ENCODE measurements at regions not wholly inside any gene's neighbourhood (a gene's known extent, or its start where the extent isn't known, plus 50 kb on each side); places are given as distances from the start of the nearest gene placed in this dataset.

- ATAC-seq (no peak), DNase-seq (no peak)
- Histone ChIP-seq H3K9me3 (peaks cover 0 to 22% (median 7%) of the 10 kb centered on the region in 12 donors), H3K4me1 (no peaks in the 10 kb centered on the region), H3K36me3 (no peaks in the 10 kb centered on the region), H3K27me3 (no peaks in the 10 kb centered on the region), H3K4me3 (no peak overlapping the region), H3K27ac (no peak overlapping the region)
- WGBS, 4 donors: 47 to 60% (median 53%) methylated on average over 2 of the region's 2 CpGs
- no peak for TF ChIP-seq CTCF (IDR thresholded peaks at IDR 0.05)
- no peak for TF ChIP-seq POLR2A (IDR thresholded peaks at IDR 0.05)
- intact Hi-C loops (cut with DNase I): loop anchor here in 1 of 10 donors (10.0 kb wide), 1 partner anchor 63 kb away; no protein-coding TSS in a partner anchor
Observed at GRCh38 chr18:51711298-51711889, 513.9 kb upstream of the MEX3C start.

GRCh38 chr18:51712821-51713220 lies 515.3 kb upstream of the MEX3C start:
- DNase-seq (no peak), ATAC-seq (no peak)
- Histone ChIP-seq H3K9me3 (peaks cover 0 to 16% (median 0%) of the 10 kb centered on the region in 12 donors), H3K27me3 (no peaks in the 10 kb centered on the region), H3K36me3 (no peaks in the 10 kb centered on the region), H3K4me3 (no peak overlapping the region), H3K27ac (no peak overlapping the region), H3K4me1 (no peaks in the 10 kb centered on the region)
- TF ChIP-seq POLR2A (IDR thresholded peaks at IDR 0.05) (no peak), CTCF (IDR thresholded peaks at IDR 0.05) (no peak)
- intact Hi-C loops (cut with DNase I): loop anchor here in 1 of 10 donors (10.0 kb wide), 1 partner anchor 62 kb away; no protein-coding TSS in a partner anchor
- 47 to 62% (median 53%) methylated on average over 2 of the region's 2 CpGs for WGBS, 4 donors

GRCh38 chr18:51716277-51716676 lies 518.8 kb upstream of the MEX3C start:
- intact Hi-C loops (cut with DNase I): loop anchor here in 1 of 10 donors (10.0 kb wide), 1 partner anchor 59 kb away; no protein-coding TSS in a partner anchor
- Histone ChIP-seq H3K4me1 (no peaks in the 10 kb centered on the region), H3K4me3 (no peak overlapping the region), H3K9me3 (peaks cover 0 to 16% (median 0%) of the 10 kb centered on the region in 12 donors), H3K36me3 (no peaks in the 10 kb centered on the region), H3K27me3 (no peaks in the 10 kb centered on the region), H3K27ac (no peak overlapping the region)
- WGBS, 4 donors: 80 to 93% (median 84%) methylated on average over 1 of the region's 1 CpG
- DNase-seq (no peak), ATAC-seq (no peak)
- TF ChIP-seq CTCF (IDR thresholded peaks at IDR 0.05): no peak
- no peak for TF ChIP-seq POLR2A (IDR thresholded peaks at IDR 0.05)

- Histone ChIP-seq H3K36me3 (no peaks in the 10 kb centered on the region), H3K4me1 (no peaks in the 10 kb centered on the region), H3K27me3 (no peaks in the 10 kb centered on the region), H3K4me3 (no peak overlapping the region), H3K9me3 (no peaks in the 10 kb centered on the region), H3K27ac (no peak overlapping the region)
- TF ChIP-seq POLR2A (IDR thresholded peaks at IDR 0.05) (no peak), CTCF (IDR thresholded peaks at IDR 0.05) (no peak)
- 30 to 70% (median 59%) methylated on average over 1 of the region's 1 CpG for WGBS, 4 donors
- intact Hi-C loops (cut with DNase I): no loop called here
- DNase-seq: no peak
- ATAC-seq: no peak
Observed at GRCh38 chr18:51721388-51721787, 523.9 kb upstream of the MEX3C start.

All from heart left ventricle (tissue), 16 donors.